NCI-H748 treated with DMSO at 0.1 percent for 48 hours (cell line): ENCODE measurements at regions not wholly inside any gene's neighbourhood (a gene's known extent, or its start where the extent isn't known, plus 50 kb on each side); places are given as distances from the start of the nearest gene placed in this dataset.

ENCODE experiments used
- DNase-seq: peaks from one replicate; lab custom pipeline; 2025; lab: John Stamatoyannopoulos, UW

DNA sequence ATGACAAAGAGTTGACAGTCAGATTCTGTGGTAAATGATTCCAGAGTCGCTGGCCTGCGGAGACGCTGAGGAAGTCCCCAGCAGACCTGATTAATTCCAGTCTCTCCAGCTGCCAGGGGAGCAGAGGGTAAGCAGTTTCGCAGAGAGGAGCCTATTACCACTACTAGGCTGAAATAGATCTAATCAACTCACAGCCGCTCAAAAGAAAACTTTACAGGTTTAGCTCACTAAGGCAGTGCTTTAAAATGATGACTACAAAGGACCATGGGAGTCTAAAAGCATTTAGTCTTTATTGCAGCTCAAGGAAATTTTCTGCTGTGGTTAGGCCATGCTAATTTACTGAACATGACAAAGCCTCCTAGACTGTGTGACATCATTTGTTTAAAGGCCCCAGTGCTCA lies 445.6 kb upstream of the POU3F3 start:
- DNase-seq, result no peak

DNA sequence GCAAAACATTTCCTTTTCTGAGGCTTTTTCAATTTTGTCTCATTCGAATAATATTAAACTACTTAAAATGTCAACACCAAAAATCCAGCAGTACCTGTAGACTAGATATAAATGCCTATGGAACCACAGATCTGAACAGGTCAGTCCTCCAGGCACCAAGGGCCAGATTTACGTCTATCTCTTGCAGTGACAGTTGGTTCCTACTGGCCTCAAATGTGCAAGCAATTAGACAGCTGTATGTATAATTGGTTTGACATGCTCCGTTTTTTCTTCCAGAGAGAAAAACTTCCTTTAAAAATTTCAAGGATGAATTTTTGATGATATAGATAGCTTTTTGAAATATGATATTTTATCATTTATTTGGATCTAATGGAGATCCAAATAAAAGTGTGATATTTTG lies 443.8 kb upstream of the POU3F3 start:
- DNase-seq, result no peak

DNA sequence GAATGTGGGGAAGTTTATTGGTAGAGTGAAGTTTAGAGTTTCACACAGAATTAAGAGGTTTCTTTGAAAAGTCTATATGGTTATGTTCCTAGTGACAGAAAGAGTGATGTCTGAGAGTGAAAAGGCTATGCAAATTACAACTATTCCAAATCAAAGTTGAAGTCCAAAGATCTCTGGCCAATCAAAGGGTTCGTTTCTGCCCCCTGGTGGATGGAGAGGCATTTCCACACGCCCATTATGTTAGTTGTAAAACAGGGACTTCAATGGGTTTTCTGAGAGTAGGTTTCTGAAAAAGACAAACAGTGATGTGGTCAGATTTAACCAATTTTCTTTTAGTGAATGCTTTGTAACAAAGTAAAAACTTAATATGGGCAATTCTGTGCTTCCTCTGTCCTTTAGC lies 441.5 kb upstream of the POU3F3 start:
- DNase-seq, result peak; percentile 38

DNA sequence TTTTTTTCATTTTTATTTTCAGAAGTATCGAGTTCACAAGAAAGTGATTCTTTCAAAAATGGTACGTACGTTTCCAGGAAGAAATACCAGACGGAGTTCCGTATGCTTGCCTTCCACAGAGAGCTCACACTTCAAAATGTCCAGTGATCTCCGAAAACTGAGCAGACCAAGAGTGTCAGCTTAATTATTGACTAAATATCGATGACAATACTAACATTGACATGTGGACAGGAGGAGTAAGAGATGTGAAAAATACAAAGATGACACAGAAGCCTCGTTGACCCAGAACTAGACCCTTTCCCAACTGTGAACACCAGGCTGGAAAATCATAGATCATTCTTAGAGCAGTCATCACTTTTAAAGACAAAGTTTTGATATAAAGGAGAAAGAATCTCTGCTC lies 440.0 kb upstream of the POU3F3 start:
- no peak for DNase-seq

DNA sequence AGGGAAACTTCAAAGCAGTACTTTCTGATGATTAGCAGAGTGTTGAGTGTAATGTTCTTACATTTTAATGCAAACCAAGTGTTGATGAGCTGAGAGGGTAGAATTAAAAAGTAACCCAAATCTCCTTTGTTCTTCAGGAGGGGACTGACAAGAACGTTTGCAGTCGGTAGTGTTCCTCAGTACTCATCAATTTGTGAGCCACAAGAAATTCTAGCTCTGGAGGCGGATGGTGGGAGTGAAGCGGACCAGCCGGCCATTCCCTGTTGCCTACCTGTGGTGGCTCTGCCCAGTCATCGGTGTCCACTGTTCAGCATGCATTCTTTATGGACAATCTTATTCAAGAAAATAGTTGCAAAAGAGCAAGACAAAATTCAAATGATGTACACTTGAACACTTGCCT lies 438.6 kb upstream of the POU3F3 start:
- DNase-seq, result no peak

DNA sequence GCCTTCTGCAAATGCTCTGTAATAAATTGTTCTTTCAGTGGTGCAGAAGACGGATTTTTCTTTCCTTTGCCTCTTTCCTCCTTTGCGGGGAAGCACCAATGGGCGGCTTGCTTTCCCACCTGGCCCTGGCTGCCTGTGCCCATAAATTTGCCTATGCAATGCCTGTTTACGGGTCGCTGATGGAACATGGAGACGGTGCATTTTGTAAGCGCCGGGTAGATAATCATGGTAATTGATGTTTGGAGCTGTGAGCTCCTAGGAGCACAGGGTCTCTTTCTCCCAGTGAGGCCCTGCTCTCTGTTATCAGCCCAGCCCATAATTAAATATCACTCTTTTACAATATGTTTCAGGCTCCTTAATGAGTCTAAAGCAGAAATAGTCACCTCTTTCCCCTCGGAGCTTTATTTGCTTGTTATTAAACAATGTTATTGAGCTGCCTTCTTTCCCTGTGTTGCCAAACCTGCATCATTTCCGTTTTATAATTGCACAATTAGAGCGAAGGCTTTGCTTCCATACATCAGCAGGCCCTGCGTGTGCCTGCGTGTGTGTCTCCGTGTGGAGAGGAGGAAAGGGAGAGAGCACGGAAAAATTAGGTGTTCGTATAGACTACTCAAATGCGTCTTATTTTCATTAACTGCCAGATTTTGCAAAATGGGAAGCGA lies 437.4 kb upstream of the POU3F3 start:
- DNase-seq, result peak; percentile 83

DNA sequence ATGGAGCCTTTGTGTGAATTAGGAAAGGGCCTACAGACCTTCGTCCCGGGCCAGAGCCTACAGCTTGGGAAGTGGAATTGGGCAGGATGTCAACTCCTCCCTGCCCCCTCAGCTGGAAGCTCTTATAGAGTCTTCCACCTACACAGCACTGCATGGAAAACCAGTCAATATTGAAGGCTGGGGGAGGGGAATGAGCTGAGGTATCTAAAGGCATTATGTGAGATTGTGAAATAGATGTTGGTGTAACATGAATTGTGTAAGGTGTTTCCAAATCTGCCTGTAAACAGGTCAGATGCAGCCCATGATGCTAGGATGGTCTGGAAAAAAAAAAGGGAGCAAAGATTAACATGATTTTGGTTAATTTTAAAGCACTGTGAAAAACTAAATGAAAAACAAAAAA lies 433.5 kb upstream of the POU3F3 start:
- no peak for DNase-seq

DNA sequence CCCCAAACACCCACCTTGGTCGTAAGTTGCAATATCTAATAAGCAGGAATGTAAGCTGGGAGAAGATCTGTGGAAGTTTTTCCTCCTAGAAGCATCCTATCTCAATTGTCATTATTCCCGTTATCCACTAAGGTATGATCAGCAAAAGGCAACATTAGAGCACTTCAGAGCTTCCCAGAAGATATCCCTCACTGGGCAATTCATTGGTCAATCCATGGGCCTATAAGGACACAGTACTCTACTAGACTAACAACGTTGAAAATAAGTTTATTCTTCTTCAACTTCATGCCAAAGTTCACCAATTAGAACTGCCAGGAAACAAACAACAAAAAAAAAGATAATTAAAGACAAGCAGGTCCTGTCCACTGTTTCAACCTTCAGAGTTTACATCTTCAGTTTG lies 433.0 kb upstream of the POU3F3 start:
- DNase-seq, result no peak

DNA sequence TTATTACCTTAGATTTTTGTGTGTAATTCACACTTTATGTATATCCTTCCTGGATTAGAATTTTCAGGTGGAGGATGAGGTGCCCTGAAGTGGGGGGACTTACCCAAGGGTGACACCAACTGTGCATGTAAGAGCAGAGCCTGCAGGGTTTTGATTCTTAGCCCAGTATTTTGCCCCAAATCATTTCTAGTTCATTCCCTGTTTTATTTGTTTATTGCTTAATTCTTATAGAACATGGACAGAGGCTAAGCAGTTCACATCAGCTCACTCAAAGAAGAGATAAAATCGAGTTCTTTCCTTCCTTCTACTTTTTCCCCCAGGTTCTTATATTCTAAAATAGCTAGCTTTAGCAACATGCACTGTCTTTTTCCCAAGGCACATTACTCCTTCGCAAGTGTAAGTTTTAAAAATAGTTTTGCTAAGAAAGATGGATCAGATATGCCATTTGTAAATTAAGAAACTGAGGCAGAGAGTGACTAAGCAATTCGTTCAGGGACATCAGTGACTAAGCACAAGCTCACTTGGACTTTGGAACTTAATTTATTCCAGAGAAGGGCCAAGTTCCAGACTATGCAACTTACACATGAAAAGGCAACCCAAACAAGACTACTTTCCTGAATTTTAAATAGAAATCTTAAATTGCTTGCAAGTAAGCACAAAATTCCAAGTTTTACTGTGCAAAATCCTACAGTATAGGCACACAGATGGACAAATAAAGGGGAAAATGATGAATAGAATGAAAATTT lies 427.9 kb upstream of the POU3F3 start:
- no peak for DNase-seq

DNA sequence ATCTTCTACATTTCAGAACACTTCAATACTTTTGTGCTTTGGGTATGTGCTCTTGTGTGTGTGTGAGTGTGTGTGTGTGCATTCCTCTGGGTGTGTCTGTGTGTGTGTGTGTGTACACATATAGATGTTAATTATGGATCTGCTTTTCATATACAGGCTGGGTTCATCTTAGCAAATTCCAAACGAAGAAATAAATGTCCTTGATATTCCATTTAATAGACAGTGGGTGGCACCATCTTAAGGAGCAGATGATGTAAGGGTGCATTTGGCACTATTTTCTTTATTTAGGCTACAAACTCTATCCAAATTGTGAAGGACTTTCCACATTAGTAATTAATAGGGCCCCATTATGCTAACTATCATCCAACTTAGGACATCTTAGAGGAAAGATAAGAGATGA lies 425.8 kb upstream of the POU3F3 start:
- DNase-seq, result no peak

DNA sequence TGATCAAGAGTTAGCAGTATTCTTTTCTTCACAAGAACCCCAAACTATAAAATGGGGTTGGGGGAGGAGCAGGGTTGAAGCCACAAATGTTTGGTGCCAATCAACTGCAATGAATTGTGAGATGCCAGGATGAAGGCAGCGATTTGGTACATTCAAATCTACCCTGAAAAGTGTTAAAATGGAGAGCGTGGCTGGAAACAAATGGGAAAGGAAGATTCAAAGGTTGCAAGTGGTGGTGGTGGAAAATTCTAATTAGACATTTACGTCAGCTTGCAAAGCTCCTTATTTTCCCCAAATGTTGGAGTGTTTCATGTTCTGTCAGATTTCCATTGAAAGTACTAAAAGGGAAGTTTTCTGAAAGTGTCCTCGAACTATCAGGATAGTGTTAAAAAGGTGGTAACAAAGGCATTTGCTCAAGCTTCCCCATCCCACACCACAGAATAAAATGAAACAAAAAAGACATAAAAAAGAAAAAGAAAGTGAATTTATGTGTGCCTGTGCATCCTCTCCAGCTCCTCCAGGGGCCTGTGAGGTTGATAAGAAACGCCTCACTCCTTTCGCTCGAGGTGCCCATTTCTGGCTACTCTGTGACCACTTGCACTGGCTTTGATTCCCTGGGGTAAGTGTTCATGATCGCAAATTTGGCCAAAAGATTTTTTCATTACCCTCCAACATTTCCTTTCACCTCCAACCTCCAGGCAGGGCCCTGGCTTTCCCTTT lies 424.1 kb upstream of the POU3F3 start:
- DNase-seq, result no peak

DNA sequence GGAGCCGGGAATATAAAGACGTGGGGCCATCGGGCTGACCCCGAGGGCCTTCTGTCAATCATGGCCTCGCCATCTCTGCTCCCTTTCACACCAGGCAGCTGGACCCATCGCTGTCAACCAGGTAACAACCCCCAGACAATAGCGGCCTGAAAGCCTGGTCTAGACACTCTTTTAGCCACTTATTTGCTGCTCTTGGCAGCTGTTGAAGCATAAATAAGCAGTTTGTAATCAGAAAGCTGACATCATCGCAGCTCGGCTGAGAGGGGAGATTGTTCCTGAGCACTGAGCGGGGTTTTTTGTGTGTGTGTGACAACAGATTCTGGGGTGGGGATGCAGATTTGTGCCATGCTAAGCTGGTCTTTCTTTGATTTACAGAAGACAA lies 423.6 kb upstream of the POU3F3 start:
- DNase-seq, result peak; percentile 60

DNA sequence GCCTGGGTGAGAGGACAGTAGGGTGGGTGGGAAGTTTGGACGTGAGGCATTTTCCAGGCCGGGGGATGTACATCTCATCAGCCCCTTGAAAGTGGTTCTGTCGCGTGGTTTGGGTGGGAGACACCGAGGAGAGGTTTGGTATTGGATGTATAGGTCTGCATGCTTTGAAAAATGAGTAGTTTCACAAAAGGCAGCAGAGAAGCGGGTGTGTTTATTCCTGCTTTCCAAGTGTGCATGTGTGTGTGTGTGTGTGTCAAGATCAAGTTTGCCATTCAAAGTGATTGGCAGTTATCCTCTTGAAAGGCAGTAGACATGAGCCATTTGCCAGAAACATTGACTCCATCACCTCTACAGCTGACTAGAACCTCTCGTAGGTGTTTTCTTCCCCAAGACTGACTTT lies 423.1 kb upstream of the POU3F3 start:
- DNase-seq, result no peak

DNA sequence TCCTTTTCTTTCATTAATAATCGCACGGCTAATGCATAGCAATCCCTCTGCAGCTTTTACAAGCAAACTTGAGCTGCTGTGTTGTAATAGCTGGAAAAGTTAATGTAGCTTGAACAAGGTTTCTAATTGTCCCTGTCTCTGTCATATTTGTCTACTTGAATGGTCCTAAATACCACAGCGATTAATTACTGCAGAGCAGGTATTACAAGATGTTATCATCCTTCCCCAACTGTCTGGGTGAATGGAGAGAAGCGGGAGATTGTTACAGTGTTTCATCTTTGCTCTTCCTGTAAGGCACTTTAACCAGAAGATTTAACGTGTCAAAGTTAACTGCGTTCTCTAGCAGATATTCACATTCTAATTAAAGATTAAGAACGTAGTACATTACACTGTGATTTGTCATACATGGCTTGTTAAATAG lies 422.2 kb upstream of the POU3F3 start:
- DNase-seq, result peak; percentile 50

DNA sequence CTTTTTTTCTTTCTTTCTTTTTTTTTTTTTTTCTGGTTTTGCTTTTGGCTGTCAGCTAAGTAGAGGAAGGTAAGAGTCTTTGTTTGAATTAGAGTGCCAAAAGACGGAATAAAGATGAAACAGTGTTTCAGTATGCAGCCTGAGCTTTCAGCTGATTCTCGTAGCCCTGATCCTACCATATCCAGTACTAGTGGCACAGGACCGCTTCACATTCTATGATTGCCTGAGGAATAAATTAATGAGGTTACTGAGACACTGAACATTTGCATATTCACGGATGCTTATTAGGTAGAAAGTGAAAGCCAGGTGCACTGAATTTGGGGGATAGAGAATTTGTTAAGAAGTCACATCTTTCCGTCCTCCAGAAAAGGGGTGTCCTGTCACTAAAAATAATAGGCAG lies 421.5 kb upstream of the POU3F3 start:
- no peak for DNase-seq

DNA sequence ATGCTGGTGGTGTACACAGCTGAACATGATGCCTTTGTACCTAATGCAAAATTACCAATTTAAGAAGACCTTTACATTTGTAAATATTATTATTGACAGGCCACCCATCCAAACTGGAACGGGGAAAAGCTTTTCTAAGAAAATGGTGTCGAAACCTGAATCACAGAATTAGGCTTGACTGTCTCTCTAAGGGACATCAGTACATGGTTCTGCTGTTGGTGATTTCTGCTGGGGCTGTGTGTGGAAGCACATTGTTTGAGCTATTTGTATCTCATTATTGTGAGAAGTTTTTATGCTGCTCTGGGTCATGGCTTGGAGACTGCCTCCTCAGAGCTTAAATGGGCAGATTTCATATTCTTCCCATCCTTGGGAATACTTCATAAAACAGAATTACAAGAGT lies 420.9 kb upstream of the POU3F3 start:
- no peak for DNase-seq

DNA sequence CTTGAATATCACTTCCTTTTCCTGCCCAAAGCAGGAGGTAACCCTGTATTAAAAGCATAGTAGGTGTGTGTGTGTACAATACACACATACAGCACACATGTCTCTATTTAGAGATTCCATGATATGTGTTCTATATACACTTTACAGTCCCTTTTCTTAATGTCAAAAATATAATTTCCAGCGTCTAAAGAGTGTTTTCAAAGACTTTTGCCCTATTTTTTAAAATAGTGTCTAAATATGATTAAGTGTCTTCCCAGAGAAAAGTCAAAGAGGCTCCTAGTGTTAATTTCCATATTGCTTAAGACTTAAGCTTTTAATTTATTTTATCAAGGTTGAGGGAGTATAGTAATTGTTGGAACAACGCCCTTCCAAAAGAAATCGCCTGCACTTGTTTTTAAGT lies 420.3 kb upstream of the POU3F3 start:
- no peak for DNase-seq

DNA sequence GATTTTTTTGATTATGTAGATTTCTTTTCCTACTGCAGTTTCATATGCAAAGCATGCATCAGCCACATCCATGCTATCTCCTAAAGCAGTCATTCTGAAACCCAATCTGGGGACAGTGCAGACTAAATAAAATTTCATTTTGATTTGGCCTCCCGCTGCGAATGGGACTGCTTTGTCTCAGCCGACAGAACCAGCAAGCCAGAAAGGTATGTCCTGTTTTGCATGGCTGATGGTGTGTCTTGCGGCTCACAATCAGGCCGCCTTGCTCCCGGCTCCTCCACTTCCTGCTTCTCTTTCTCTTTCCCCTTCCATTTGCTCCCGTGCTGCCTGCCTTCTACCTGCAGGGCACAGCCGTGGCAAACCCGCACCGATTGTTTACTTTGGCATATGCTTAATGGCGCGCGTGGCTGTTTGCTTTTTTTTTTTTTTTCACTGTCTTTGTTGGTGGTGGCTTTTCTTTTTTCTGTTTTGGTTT lies 419.6 kb upstream of the POU3F3 start:
- DNase-seq, result peak; percentile 80

DNA sequence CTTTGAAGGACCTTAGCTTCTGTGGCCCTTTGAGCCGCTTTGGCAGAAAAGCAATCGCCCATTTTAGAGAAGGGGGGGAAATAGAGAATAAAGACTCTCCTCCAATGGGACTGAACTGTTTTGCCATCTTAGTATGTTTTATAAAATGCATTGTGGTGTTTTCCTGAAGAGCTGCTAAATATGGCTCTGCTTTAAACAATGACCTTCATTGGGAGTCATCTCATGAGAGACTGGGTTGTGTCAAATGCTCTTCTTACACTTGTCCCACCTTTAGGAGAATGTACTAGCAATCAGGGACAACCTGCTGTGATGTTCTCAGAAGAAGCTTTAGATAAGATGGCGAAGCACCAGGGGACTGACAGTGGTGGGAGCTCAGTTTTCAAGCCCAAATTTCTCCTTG lies 418.9 kb upstream of the POU3F3 start:
- DNase-seq, result no peak

DNA sequence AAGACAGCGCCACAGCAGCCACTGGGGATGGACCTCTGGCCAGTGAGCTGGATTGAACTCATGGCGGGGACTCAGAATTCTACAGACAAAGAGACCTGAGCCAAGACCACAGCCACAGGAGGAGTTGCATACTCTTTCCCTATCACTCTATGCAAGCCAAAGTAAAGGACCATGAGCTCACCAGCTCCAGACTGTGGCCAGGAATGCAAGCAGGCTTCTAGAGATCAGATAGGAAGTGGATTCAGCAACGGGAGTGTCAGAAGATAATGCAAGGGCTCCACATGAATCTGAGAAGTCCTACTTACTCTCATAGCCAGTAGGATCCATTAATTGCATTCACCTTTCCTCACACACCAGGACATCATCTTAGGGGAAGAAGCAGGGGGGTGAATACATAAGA lies 415.4 kb upstream of the POU3F3 start:
- DNase-seq, result no peak

DNA sequence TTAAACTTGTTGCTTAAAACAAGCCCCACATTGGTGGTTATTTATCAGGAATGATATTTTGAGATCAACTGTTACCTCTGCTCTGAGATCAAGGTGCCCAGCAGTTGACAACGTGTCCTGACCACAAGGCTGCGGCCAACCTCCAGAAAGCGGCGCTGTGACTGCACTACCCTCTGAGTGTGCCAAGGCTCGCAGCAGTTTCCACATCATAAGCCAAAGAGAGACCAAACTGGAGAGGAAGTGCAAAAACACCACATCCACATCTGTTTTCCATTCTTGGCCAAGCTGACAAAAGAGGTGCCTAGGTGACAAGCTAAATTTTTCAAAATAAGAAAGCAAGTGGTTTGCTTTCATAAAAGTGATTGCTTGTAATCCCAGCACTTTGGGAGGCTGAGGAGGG lies 410.8 kb upstream of the POU3F3 start:
- DNase-seq, result no peak

DNA sequence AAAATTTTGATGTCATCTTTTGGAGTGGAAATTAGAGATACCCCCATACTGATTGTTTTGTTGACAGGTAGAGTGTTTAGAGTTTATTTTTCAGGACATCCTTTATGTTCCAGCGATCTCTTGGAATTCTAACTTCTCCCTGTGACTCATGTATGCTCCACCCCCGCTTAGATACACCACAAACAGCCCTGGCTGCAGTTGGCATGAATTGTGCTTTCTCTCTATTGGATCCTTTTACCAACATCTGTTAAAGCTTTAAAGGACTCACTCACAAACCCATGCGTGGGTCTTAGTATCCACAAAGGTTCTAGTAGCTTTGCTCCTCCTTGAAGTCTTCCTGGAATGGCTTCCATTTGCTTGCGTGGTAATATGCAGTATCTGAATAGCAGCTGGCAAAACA lies 409.5 kb upstream of the POU3F3 start:
- no peak for DNase-seq

DNA sequence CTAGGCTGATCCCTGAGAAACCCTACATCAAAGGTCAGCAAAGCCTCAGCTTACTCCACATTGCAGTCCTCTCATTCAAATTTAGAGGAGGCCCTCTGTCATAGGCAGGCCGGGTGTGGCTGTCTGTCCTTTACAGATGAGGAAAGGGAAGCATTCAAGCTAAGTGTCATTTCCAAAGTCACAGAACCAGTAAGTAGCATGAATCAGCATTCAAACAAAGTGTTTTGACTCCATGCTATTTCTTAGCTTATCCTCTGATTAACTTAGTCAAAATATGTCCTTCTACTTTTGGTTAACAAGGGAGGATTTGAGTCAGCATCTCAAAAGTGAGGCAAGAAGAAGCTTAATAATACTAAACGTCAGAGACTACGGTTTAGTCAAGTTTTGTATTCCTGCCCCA lies 409.0 kb upstream of the POU3F3 start:
- DNase-seq, result no peak
